GM19239 (cell line): ENCODE measurements at regions not wholly inside any gene's neighbourhood (a gene's known extent, or its start where the extent isn't known, plus 50 kb on each side); places are given as distances from the start of the nearest gene placed in this dataset.
"Not testable (repeated sequence)": the region's sequence is repeated elsewhere in the genome, so short reads cannot be mapped to it uniquely, and the experiment has no call there.

Experiments
- DNase-seq: peaks from one replicate; pipeline ENCODE4 v3.0.0; 2011; ENCODE audit warnings: low spot score; ENCODE audit not compliant: insufficient read length
- FAIRE-seq: peaks from 2 replicates; lab custom pipeline; 2011; peaks lifted over from hg19 to GRCh38; lab: Jason Lieb, UNC

- not testable (repeated sequence) for DNase-seq, FAIRE-seq
These were observed 265.4 kb upstream of the SYNCRIP start for GRCh38 chr6:85908120-85908519.

- no peak for DNase-seq
These were observed 249.7 kb upstream of the SYNCRIP start for GRCh38 chr6:85892346-85892745.

DNA sequence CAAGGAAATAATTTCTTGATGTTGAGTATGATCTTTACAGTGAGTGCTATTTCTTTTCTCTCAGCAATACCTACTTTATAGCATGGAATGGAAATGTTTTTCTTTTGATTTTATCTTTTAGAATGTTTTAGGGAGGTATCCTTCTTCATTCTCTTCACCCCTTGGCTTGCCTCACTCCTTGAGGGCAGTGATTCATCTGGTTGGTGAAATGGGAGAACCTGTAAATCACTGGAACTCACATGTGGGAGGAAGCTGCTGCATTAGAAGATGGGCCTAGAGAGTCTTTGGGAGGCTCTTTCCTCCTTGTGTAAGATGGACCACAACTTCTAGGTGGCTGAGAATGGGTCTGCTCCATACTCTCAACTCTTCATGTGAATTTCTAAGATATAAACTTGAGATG is 244.8 kb upstream of the SYNCRIP start:
- FAIRE-seq, result no peak
- no peak for DNase-seq

More at GRCh38 chr6:85892346-85892745, 249.7 kb upstream of the SYNCRIP start:
- FAIRE-seq, result no peak

- no peak for FAIRE-seq
These were observed 226.0 kb upstream of the SYNCRIP start for GRCh38 chr6:85868685-85869084.

DNA sequence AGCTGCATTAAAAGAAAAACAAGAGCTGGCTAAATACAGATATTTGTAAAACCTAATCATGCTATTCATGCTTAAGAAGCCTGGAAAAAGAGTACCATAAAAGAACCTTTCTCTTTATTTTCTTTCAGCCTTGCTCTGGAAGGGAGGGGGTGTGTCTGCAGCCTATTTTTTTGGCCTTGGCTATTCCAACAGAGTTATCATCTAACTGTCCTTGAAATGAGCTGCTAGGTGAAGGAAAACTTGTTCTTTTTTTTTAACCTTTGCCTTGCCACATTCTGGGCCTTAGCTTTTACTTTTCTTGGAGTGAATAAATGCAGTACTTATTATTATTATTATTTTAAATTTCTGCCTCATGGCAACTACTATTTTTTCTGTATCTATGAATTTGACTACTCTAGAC is 224.9 kb upstream of the SYNCRIP start:
- FAIRE-seq, result no peak
- DNase-seq, result no peak

More at GRCh38 chr6:85868685-85869084, 226.0 kb upstream of the SYNCRIP start:
- no peak for DNase-seq

DNA sequence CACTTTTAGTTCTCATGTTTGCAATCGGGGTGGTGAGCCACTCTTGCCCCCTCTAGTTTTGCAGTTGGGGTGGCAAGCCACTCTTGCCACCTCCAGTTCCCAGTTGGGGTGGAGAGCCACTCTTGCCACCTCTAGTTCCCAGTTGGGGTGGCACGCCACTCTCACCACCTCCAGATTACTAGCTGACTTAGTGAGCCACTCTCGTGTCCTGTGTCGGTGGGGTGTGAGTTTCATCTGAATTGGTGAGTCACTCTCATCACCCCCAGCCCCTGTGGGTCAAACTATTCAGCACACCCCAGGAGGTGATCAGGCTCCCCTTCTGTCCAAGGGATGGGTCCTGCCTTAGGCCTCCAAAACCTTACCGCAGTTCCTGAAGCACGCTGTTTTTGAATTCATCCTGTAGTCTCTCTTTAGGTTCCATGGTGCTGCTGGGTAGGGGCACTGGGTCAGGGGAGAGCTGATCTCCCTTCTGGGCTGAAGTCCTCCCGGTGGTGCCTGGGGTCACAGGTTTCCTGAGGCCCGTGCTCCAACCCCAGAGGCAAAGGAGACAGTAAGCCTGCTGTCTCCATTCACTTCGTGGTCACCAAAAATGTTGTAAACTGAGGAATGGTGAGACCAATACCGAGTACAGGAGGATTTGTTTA is 224.2 kb upstream of the SYNCRIP start:
- FAIRE-seq (no peak), DNase-seq (no peak)

DNA sequence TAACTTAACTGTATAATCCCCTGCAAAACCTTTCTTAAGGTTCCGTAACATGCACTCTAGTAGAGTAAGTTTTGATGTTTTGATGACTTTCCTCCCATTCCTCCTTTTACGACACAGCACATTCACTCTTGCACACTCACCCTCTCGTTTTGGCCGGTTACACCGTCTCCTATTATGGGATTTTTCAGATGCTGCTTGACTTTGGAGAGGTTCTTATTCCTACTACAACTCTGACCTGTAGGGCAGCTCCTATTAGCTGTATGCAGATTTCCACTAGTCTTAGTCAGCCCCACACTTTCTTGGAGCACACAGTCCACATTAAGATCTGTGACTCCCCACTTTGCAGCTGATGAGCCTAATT is 223.7 kb upstream of the SYNCRIP start:
- FAIRE-seq (no peak), DNase-seq (no peak)

GRCh38 chr6:85865420-85866369 is 223.0 kb upstream of the SYNCRIP start:
- FAIRE-seq, result no peak

DNA sequence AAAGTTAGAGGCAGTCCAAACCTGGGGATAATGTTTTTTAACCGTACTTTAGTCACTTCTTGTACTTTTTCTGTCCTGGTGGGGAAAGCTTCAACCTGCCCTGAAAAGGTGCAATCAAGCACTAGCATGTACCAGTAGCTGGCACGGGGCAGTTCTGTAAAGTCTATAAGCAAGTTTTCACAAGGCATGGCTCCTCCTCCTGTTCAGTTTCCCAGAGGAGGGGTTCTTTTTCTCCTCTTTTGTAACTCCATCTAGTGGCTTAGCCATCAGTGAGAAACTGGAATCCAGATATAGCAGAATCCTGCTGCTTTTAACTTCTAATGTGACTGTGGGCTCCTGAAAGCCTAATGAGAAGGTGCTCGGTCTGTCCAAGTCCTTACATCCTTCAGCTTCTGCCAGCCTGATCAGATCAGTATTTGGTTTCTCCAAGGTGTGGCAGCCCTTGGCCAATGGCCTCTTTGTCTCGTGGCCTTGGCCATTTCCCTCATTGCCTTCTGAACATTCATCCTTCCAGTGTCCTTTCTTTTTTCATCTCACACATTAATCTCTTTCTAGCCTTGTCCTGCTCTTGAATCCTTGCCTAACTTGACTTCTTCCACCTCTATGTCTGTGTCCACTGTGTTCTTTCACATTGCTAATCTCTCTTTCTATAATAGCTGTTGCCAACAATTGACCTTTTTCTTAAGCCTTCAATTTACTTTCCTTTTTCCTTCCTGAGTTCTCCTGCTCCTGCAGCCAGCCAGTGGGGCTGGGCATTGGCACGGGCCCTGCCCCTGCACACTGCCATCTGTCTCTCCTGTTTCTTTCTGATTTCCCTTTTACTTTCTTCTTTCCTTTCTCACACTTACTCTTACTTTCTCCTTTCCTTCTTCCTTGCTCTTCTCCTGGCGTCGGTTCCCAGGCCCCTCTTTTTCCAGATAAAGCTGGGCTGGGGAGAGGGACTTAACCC is 222.0 kb upstream of the SYNCRIP start:
- FAIRE-seq (no peak), DNase-seq (no peak)

More at GRCh38 chr6:85865420-85866369, 223.0 kb upstream of the SYNCRIP start:
- DNase-seq, result no peak

DNA sequence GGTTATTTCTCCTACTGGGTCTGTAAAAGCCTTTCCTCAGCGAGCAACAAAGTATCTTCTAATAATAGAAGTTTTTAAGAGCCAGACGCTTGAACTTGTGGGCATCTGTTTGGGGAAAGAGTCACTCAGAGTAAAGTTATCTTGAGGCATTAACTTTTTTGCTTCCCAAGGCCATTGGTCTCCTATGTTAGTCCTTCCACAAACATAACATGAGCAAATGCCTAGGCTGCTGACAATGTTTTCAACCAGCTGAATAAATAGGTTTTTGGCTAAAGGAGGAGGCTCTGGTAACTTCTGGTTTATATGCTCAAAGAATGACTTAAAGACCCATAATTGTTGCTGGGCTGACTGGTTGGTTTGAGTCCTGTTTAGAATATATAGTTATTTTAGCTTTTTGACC is 213.5 kb upstream of the SYNCRIP start:
- DNase-seq (no peak), FAIRE-seq (no peak)

DNA sequence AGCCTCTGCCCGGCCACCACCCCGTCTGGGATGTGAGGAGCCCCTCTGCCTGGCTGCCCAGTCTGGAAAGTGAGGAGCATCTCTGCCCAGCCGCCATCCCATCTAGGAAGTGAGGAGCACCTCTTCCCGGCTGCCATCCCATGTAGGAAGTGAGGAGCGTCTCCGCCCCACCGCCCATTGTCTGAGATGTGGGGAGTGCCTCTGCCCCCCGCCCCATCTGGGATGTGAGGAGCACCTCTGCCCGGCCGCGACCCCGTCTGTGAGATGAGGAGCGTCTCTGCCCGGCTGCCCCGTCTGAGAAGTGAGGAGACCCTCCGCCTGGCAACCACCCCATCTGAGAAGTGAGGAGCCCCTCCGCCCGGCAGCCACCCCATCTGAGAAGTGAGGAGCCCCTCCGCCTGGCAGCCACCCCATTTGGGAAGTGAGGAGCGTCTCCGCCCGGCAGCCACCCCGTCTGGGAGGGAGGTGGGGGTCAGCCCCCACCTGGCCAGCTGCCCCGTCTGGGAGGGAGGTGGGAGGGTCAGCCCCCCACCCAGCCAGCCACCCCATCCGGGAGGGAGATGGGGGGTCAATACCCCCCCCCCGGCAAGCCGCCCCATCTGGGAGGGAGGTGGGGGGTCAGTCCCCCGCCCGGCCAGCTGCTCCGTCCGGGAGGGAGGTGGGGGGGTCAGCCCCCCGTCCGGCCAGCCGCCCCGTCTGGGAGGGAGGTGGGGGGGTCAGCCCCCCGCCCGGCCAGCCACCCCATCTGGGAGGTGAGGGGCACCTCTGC is 195.8 kb upstream of the SYNCRIP start:
- not testable (repeated sequence) for FAIRE-seq, DNase-seq

DNA sequence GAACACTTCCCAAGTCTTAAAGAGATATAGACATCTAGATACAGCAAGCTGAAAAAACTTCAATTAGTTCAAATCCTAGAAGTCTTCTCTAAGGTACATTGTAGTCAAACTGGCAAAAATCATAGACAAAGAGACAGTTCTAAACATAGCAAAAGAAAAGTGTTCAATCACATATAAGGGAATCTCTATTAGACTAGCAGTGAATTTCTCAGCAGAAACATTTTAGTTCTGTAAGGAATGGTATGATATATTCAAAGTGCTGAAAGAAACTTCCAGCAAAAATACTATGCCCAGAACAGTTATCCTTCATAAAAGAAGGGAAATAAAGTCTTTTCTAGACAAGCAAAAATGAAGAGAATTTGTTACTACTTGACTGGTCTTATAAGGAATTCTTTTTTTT is 186.3 kb upstream of the SYNCRIP start:
- no peak for DNase-seq
- FAIRE-seq, result no peak

DNA sequence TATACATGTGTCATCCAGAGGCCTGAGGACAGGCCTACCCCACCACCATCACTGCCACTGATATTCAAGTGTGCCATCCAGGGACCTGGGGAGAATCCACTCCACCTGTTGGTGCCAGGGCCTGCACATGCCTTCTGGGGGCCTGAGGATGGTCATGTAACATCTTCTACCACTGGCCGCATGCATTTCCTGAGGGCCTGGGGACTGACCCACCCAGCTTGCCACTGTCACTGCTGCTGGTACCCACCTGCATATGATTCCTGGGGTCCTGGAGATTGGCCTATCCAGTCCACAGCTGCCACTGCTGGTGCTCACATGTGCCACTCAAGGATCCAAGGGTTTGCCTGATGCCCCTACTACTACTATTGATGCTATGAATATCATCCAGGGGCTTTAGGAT is 184.3 kb upstream of the SYNCRIP start:
- no peak for FAIRE-seq
- DNase-seq, result no peak

GRCh38 chr6:85824329-85824728 is 181.6 kb upstream of the SYNCRIP start:
- FAIRE-seq (no peak), DNase-seq (no peak)

GRCh38 chr6:85810558-85810957 is 167.9 kb upstream of the SYNCRIP start:
- DNase-seq (no peak), FAIRE-seq (no peak)

- DNase-seq (no peak), FAIRE-seq (no peak)
These were observed 161.0 kb upstream of the SYNCRIP start for GRCh38 chr6:85803721-85804120.

- DNase-seq, result no peak
- no peak for FAIRE-seq
These were observed 159.5 kb upstream of the SYNCRIP start for GRCh38 chr6:85802162-85802561.

GRCh38 chr6:85798931-85799652 is 156.4 kb upstream of the SYNCRIP start:
- FAIRE-seq, result no peak
- DNase-seq, result no peak

DNA sequence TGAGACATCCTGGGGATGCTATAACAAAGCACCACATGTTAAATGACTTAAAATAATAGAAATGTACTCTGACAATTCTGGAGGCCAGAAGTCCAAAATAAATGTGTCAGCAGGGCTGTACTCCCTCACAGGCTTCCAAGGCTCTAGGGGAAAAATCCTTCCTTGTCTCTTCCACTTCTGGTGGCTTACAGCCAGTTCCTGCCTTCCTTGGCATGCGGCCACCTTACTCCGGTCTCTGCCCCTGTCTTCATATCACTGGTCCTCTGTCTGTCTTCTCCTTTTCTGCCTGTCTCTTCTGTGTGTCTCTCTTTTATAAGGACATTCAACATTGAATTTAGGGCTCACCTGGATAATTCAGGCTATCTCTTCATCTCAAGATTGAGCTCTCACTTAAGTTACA is 155.3 kb upstream of the SYNCRIP start:
- FAIRE-seq (no peak), DNase-seq (no peak)
